ENCODE measurements at regions not wholly inside any gene's neighbourhood (a gene's known extent, or its start where the extent isn't known, plus 50 kb on each side); places are given as distances from the start of the nearest gene placed in this dataset.

GRCh38 chr16:79263425-79263824 lies 337.1 kb downstream of the MAF start:
- no peak overlapping the region for H3K4me3 ChIP-seq (ENCODE audit: low read depth, low read length)
- H3K9me3 ChIP-seq (ENCODE audit: control insufficient read depth, insufficient read depth, low read depth, low read length): no peaks in the 10 kb centered on the region
- CTCF ChIA-PET: interaction anchor here (0.7 to 1.8 kb wide), 2 partner anchors 8 to 1109 kb away, joined by 6 read pairs; no protein-coding TSS in a partner anchor
- POLR2A ChIA-PET: no interaction called here
- no peak for TF ChIP-seq ZBTB1 (tag by site-specific recombination; IDR thresholded peaks at IDR 0.05)
- no peaks in the 10 kb centered on the region for H3K4me1 ChIP-seq (ENCODE audit: control insufficient read depth, insufficient read depth, low read length)
- no peaks in the 10 kb centered on the region for H3K36me3 ChIP-seq (ENCODE audit: control insufficient read depth in 2 of 2, insufficient read depth in 1 of 2, low read length in 2 of 2)
- H3K27ac ChIP-seq (ENCODE audit: extremely low read depth, low read depth, low read length): no peak overlapping the region

Data from HEK293 (cell line).